K562 (cell line): ENCODE measurements at regions not wholly inside any gene's neighbourhood (a gene's known extent, or its start where the extent isn't known, plus 50 kb on each side); places are given as distances from the start of the nearest gene placed in this dataset.

Experiments used
- ATAC-seq: fragments of 200-7000 bp; cut with Tn5 transposase; 3 replicates; pipeline ENCODE4 v1.9.1; 2020; ENCODE audit warnings: moderate library complexity
- BruUV-seq: library from RNA; stranded (reverse); fragments of 400-500 nt; replicated peaks from 2 replicates; lab custom pipeline; 2021; lab: Mats Ljungman, UMichigan
- CTCF ChIA-PET: fragments of 300-600 bp; formaldehyde crosslinking; extraction: SDS; loops from one replicate; lab custom pipeline; 2021; ENCODE audit warnings: low intra/inter-chr PET ratio; lab: Yijun Ruan, JAX
- POLR2A ChIA-PET: fragments of 300-600, 350-650 bp; sonication (Branson Sonifier 250); formaldehyde crosslinking; extraction: SDS; loops from one replicate; lab custom pipeline; 2021; ENCODE audit warnings: antibody characterized with exemption, inconsistent platforms; lab: Yijun Ruan, JAX
- DNase-seq, 4 experiments: peaks; one replicate each; pipeline versions ENCODE4 v3.0.0 to v3.0.0-alpha.2; 2011 to 2018; ENCODE audit warnings: low spot score in 3 of 4, mixed read lengths in 3 of 4; ENCODE audit errors: extremely low read depth in 1 of 4
- FAIRE-seq: peaks from 2 replicates; lab custom pipeline; 2011; peaks lifted over from hg19 to GRCh38; lab: Jason Lieb, UNC
- H2AFZ ChIP-seq: 2 replicates; pipeline ENCODE4 v1.6.0; 2011; ENCODE audit warnings: low read depth, low read length, control low read depth, inconsistent platforms
- H3K27ac ChIP-seq: fragments of 200-600 bp; 3 replicates; pipeline ENCODE4 v1.8.0; 2011; ENCODE audit warnings: low read depth, mild to moderate bottlenecking, control low read depth, inconsistent platforms, low read length, moderate library complexity, mixed read lengths; ENCODE audit errors: extremely low read depth
- H3K27me3 ChIP-seq, 2 experiments: fragments of 300-600 bp in 1 of 2; 2 replicates in 1 of 2; 3 replicates in 1 of 2; pipeline versions ENCODE4 v1.6.0 to v1.8.0; 2011; ENCODE audit warnings: inconsistent platforms in 2 of 2, low read length in 2 of 2, mild to moderate bottlenecking in 1 of 2, mixed read lengths in 1 of 2, moderate library complexity in 1 of 2; ENCODE audit not compliant: control insufficient read depth in 2 of 2, insufficient read depth in 2 of 2
- H3K36me3 ChIP-seq: fragments of 300-600 bp; 3 replicates; pipeline ENCODE4 v1.8.0; 2011; ENCODE audit warnings: mild to moderate bottlenecking, low read length, inconsistent platforms; ENCODE audit not compliant: control insufficient read depth, insufficient read depth
- H3K4me1 ChIP-seq, 2 experiments: fragments of 200-600 bp in 1 of 2; replicated peaks in 1 of 2; 2 replicates in 1 of 2; 3 replicates in 1 of 2; pipeline versions ENCODE4 v1.5.1 to v1.8.0; 2011; ENCODE audit warnings: inconsistent platforms in 2 of 2, low read length in 2 of 2, mild to moderate bottlenecking in 1 of 2, mixed read lengths in 1 of 2, moderate library complexity in 1 of 2; ENCODE audit not compliant: control insufficient read depth in 2 of 2, insufficient read depth in 2 of 2
- H3K4me2 ChIP-seq: 2 replicates; pipeline ENCODE4 v1.6.1; 2011; ENCODE audit warnings: low read length, control low read depth, inconsistent platforms, mixed read lengths; ENCODE audit not compliant: insufficient read depth
- H3K4me3 ChIP-seq: fragments of 200-600 bp; sonication (generic), shearing (Covaris generic); 2 replicates; pipeline ENCODE4 v1.5.1; 2016; ENCODE audit warnings: control low read depth, inconsistent platforms
- H3K79me2 ChIP-seq: fragments of 200-600 bp; 3 replicates; pipeline ENCODE4 v1.8.0; 2011; ENCODE audit warnings: low read length, inconsistent platforms; ENCODE audit not compliant: control insufficient read depth, insufficient read depth
- H3K9ac ChIP-seq, 2 experiments: 2 replicates each; pipeline versions ENCODE4 v1.6.0 to v1.6.1; 2011; ENCODE audit warnings: low read depth in 2 of 2, low read length in 2 of 2, control low read depth in 1 of 2, inconsistent platforms in 1 of 2, mild to moderate bottlenecking in 1 of 2, mixed read lengths in 1 of 2; ENCODE audit not compliant: insufficient read depth in 1 of 2
- H3K9me1 ChIP-seq: one replicate; pipeline ENCODE4 v1.6.0; 2011; ENCODE audit warnings: inconsistent platforms, mild to moderate bottlenecking, low read length, moderate library complexity; ENCODE audit not compliant: control insufficient read depth, insufficient read depth
- H3K9me3 ChIP-seq: replicated peaks from 2 replicates; pipeline ENCODE4 v1.5.1; 2011; ENCODE audit warnings: low read depth, low read length, inconsistent platforms; ENCODE audit not compliant: control insufficient read depth, insufficient read depth
- H4K20me1 ChIP-seq: replicated peaks from 2 replicates; pipeline ENCODE4 v1.6.1; 2011; ENCODE audit warnings: low read length, inconsistent platforms, mixed read lengths; ENCODE audit not compliant: control insufficient read depth, insufficient read depth
- HDGF ChIP-seq: fragments of 450-650 bp; IDR thresholded peaks from 2 replicates; pipeline ENCODE4 v1.6.1; 2016
- LCOR ChIP-seq: sonication (generic); formaldehyde crosslinking; IDR thresholded peaks from 2 replicates; pipeline ENCODE4 v1.8.0; 2022; ENCODE audit warnings: mild to moderate bottlenecking, missing genetic modification reagents
- PHF21A ChIP-seq: fragments of 450-650 bp; IDR thresholded peaks from 2 replicates; pipeline ENCODE4 v1.6.1; 2017; ENCODE audit warnings: low read depth, borderline replicate concordance
- RUNX1 ChIP-seq: sonication (generic); IDR thresholded peaks from 2 replicates; pipeline ENCODE4 v1.6.1; 2016; ENCODE audit warnings: antibody characterized with exemption, low read depth
- THRAP3 ChIP-seq: fragments of 450-650 bp; IDR thresholded peaks from 2 replicates; pipeline ENCODE4 v1.6.1; 2016; ENCODE audit warnings: mild to moderate bottlenecking, inconsistent platforms, borderline replicate concordance
- ZNF134 ChIP-seq: fragments of 250-450 bp; sonication (Bioruptor Pico); conservative IDR thresholded peaks from 2 replicates; pipeline ENCODE4 v1.4.0; 2020
- ZNF584 ChIP-seq: fragments of 200-800 bp; sonication (Bioruptor generic); IDR thresholded peaks from 2 replicates; pipeline ENCODE4 v1.6.1; 2016; ENCODE audit warnings: low read depth, mild to moderate bottlenecking, missing genetic modification characterization, missing compliant biosample characterization
- WGBS: fragments of 100-300 bp; shearing (Covaris generic); methylation state at CpG from one replicate; pipeline ENCODE4 v1.1.6; 2016; ENCODE audit warnings: low coverage, mixed read lengths; ENCODE audit not compliant: insufficient coverage; ENCODE audit errors: missing lambda C conversion rate; 5-methylcytosine and 5-hydroxymethylcytosine counted together
- in situ Hi-C: fragments of 300-500 bp; cut with MboI; formaldehyde crosslinking; loops from 4 replicates; pipeline ENCODE4 v1.15.0; 2018; ENCODE audit warnings: inconsistent platforms, mixed read lengths
- intact Hi-C: fragments of 100-400 bp; cut with micrococcal nuclease; formaldehyde crosslinking; loops from 2 replicates; pipeline ENCODE4 v1.14.2; 2022
- TF ChIP-seq, protein P1 (sequence below): fragments of 450-650 bp; IDR thresholded peaks from 2 replicates; pipeline ENCODE4 v1.6.1; 2018; ENCODE audit not compliant: partially characterized antibody
- TF ChIP-seq, protein P2 (sequence below): fragments of 450-650 bp; IDR thresholded peaks from 2 replicates; pipeline ENCODE4 v1.7.0; 2016; ENCODE audit warnings: borderline replicate concordance

- CTCF ChIA-PET = no interaction called here
- no peaks in the 10 kb centered on the region for H3K4me1 ChIP-seq
- in situ Hi-C loops (no loop called here), intact Hi-C loops (no loop called here)
- 0% methylated on average over 1 of the region's 1 CpG for WGBS
- no peak overlapping the region for H3K9ac ChIP-seq
- ATAC-seq (no peak), FAIRE-seq (no peak), DNase-seq (no peak)
- H3K27ac ChIP-seq = no peak overlapping the region
- no peaks in the 10 kb centered on the region for H3K9me1 ChIP-seq
- no peaks in the 10 kb centered on the region for H4K20me1 ChIP-seq
- no peaks in the 10 kb centered on the region; the same call in 1 of the 2 replicates for H3K9me3 ChIP-seq
- H3K79me2 ChIP-seq = no peaks in the 10 kb centered on the region
- POLR2A ChIA-PET = no interaction called here
- TF ChIP-seq THRAP3 (no peak), RUNX1 (no peak), ZNF584 (CRISPR knock-in tag) (no peak), LCOR (no peak), ZNF134 (CRISPR knock-in tag) (no peak), HDGF (no peak), PHF21A (no peak)
- TF ChIP-seq, protein P1, sequence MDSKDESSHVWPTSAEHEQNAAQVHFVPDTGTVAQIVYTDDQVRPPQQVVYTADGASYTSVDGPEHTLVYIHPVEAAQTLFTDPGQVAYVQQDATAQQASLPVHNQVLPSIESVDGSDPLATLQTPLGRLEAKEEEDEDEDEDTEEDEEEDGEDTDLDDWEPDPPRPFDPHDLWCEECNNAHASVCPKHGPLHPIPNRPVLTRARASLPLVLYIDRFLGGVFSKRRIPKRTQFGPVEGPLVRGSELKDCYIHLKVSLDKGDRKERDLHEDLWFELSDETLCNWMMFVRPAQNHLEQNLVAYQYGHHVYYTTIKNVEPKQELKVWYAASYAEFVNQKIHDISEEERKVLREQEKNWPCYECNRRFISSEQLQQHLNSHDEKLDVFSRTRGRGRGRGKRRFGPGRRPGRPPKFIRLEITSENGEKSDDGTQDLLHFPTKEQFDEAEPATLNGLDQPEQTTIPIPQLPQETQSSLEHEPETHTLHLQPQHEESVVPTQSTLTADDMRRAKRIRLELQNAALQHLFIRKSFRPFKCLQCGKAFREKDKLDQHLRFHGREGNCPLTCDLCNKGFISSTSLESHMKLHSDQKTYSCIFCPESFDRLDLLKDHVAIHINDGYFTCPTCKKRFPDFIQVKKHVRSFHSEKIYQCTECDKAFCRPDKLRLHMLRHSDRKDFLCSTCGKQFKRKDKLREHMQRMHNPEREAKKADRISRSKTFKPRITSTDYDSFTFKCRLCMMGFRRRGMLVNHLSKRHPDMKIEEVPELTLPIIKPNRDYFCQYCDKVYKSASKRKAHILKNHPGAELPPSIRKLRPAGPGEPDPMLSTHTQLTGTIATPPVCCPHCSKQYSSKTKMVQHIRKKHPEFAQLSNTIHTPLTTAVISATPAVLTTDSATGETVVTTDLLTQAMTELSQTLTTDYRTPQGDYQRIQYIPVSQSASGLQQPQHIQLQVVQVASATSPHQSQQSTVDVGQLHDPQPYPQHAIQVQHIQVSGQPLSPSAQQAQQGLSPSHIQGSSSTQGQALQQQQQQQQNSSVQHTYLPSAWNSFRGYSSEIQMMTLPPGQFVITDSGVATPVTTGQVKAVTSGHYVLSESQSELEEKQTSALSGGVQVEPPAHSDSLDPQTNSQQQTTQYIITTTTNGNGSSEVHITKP = no peak
- TF ChIP-seq, protein P2, sequence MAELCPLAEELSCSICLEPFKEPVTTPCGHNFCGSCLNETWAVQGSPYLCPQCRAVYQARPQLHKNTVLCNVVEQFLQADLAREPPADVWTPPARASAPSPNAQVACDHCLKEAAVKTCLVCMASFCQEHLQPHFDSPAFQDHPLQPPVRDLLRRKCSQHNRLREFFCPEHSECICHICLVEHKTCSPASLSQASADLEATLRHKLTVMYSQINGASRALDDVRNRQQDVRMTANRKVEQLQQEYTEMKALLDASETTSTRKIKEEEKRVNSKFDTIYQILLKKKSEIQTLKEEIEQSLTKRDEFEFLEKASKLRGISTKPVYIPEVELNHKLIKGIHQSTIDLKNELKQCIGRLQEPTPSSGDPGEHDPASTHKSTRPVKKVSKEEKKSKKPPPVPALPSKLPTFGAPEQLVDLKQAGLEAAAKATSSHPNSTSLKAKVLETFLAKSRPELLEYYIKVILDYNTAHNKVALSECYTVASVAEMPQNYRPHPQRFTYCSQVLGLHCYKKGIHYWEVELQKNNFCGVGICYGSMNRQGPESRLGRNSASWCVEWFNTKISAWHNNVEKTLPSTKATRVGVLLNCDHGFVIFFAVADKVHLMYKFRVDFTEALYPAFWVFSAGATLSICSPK = no peak
- no peaks in the 10 kb centered on the region for H3K36me3 ChIP-seq
- BruUV-seq = no TSS peak
- H3K27me3 ChIP-seq = no peaks in the 10 kb centered on the region
- no peak overlapping the region for H2AFZ ChIP-seq
- no peak overlapping the region for H3K4me3 ChIP-seq
- no peak overlapping the region for H3K4me2 ChIP-seq
These were observed 681.4 kb downstream of the TENT5A start for GRCh38 chr6:81071121-81071520.
